H7 (cell line): ENCODE measurements at regions not wholly inside any gene's neighbourhood (a gene's known extent, or its start where the extent isn't known, plus 50 kb on each side); places are given as distances from the start of the nearest gene placed in this dataset.
"Not testable (repeated sequence)": the region's sequence is repeated elsewhere in the genome, so short reads cannot be mapped to it uniquely, and the experiment has no call there.

Experiments used
- DNase-seq: peaks from one replicate; pipeline ENCODE4 v3.0.0; 2012
- H3K27me3 ChIP-seq: 2 replicates; pipeline ENCODE4 v1.6.0; 2011; ENCODE audit warnings: mild to moderate bottlenecking, low read length; ENCODE audit not compliant: control insufficient read depth, insufficient read depth
- H3K36me3 ChIP-seq: replicated peaks from 2 replicates; pipeline ENCODE4 v1.5.1; 2011; ENCODE audit warnings: low read length; ENCODE audit not compliant: control insufficient read depth, insufficient read depth
- H3K4me3 ChIP-seq: 2 replicates; pipeline ENCODE4 v1.5.1; 2011; ENCODE audit warnings: low read depth, mild to moderate bottlenecking, control low read depth, low read length, moderate library complexity; ENCODE audit not compliant: insufficient read depth

GRCh38 chr15:23801881-23802280 is 114.8 kb upstream of the NDN start:
- no peak for DNase-seq
- Histone ChIP-seq H3K27me3 (no peaks in the 10 kb centered on the region), H3K4me3 (no peak overlapping the region), H3K36me3 (no peaks in the 10 kb centered on the region)

DNA sequence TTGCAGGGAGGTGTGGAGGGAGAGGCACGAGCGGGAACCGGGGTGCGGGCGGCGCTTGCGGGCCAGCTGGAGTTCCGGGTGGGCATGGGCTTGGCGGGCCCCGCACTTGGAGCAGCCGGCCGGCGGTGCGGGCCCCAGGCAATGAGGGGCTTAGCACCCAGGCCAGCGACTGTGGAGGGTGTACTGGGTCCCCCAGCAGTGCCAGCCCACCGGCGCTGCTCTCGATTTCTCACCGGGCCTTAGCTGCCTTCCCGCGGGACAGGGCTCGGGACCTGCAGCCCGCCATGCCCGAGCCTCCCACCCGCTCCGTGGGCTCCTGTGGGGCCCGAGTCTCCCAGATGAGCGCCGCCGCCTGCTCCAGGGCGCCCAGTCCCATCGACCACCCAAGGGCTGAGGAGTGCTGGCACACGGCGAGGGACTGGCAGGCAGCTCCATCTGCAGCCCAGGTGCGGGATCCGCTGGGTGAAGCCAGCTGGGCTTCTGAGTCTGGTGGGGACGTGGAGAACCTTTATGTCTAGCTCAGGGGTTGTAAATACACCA is 115.9 kb upstream of the NDN start:
- H3K4me3 ChIP-seq, DNase-seq, H3K27me3 ChIP-seq, H3K36me3 ChIP-seq: not testable (repeated sequence)

- no peaks in the 10 kb centered on the region for H3K36me3 ChIP-seq
- DNase-seq, result no peak
- no peaks in the 10 kb centered on the region for H3K27me3 ChIP-seq
These were observed 119.9 kb upstream of the NDN start for GRCh38 chr15:23806980-23807379.

DNA sequence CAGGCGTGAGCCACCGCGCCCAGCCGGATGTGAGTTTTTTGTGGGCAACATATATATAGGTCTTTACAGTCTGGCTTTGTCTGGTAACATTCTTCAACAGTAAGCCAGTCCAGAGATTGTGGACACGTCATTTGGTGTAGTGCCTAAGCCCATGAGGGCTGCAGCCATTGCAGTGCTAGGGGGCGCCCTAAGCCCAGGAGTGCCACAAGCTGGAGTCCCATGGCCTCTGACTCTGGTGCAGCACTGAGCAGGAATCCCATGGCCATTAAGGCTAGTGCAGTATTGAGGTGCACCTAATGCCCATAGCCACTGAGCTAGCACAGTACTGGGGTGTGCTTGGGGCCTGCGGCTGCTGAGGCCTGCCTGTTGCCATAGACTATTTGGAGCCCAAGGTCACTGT is 136.4 kb upstream of the NDN start:
- no peaks in the 10 kb centered on the region for H3K36me3 ChIP-seq
- DNase-seq, result peak; percentile 67
- H3K4me3 ChIP-seq, result no peak overlapping the region
- H3K27me3 ChIP-seq, result no peaks in the 10 kb centered on the region

More at GRCh38 chr15:23806980-23807379, 119.9 kb upstream of the NDN start:
- no peak overlapping the region for H3K4me3 ChIP-seq

GRCh38 chr15:23828786-23829185 is 141.7 kb upstream of the NDN start:
- no peak for DNase-seq
- Histone ChIP-seq H3K4me3 (no peak overlapping the region), H3K27me3 (no peaks in the 10 kb centered on the region), H3K36me3 (no peaks in the 10 kb centered on the region)

DNA sequence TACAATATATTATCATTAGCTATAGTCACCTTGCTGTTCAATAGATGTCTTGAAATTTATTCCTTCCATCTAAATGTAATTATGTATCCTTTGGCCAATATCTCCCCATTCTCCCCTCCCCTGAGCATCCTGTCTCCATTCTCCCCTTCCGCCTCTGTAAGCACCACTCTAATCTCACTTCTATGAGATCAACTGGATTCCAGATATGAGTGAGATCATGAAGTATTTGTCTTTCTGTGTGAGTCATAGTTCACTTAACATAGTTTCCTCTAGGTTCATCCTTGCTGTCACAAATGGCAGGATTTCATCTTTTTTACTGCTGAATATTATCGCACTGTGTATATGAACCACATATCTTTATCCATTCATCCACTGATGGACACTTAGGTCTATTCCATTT is 148.8 kb upstream of the NDN start:
- H3K4me3 ChIP-seq, result no peak overlapping the region
- H3K27me3 ChIP-seq, result no peaks in the 10 kb centered on the region
- H3K36me3 ChIP-seq, result no peaks in the 10 kb centered on the region
- DNase-seq, result no peak

- Histone ChIP-seq H3K27me3 (no peaks in the 10 kb centered on the region), H3K4me3 (no peak overlapping the region), H3K36me3 (no peaks in the 10 kb centered on the region)
- DNase-seq, result no peak
These were observed 152.9 kb upstream of the NDN start for GRCh38 chr15:23839893-23840474.

DNA sequence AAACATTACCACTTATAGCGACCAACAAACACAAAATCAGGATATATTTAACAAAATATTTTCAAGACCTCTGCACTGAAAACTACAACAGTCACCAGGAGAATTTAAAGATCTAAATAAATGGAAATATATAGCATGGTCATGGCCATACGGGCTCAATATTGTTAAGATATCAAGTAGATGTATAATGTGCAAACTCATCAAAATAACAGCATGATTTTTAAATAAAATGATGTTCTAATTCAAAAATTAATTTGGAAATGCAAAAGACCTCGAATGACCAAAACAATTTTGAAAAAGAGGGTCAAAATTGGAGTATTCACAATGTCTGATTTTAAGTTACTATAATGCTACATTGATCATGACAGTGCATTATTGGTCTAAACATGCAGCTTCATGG is 159.1 kb upstream of the NDN start:
- no peak for DNase-seq
- no peaks in the 10 kb centered on the region for H3K27me3 ChIP-seq
- H3K36me3 ChIP-seq, result no peaks in the 10 kb centered on the region
- no peak overlapping the region for H3K4me3 ChIP-seq

GRCh38 chr15:23850666-23851065 is 163.6 kb upstream of the NDN start:
- H3K36me3 ChIP-seq, result no peaks in the 10 kb centered on the region
- H3K4me3 ChIP-seq, result no peak overlapping the region
- DNase-seq, result no peak
- H3K27me3 ChIP-seq, result no peaks in the 10 kb centered on the region

DNA sequence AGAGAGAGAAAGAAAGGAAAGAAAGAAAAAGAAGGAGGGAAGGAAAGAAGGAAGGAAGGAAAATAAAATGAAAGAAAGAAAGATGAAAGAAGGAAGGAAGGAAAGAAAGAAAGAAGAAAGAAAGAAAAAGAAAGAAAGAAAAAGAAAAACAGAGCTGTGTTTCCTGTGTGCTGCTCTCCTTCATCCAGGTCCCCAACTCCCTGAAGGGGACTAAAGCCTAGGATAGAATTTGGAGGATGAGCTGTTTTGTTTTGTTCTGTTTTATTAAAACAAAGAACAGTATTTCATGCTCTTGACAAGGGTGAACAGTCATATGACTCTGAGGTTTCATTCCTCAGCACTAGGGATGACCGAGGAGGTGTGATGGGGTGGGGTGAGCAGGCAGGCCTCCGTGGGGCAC is 164.8 kb upstream of the NDN start:
- no peaks in the 10 kb centered on the region for H3K36me3 ChIP-seq

GRCh38 chr15:23853286-23853685 is 166.2 kb upstream of the NDN start:
- no peak for DNase-seq
- Histone ChIP-seq H3K27me3 (no peaks in the 10 kb centered on the region), H3K4me3 (no peak overlapping the region), H3K36me3 (no peaks in the 10 kb centered on the region)

More for the DNA sequence above, 164.8 kb upstream of the NDN start:
- no peak overlapping the region for H3K4me3 ChIP-seq
- no peaks in the 10 kb centered on the region for H3K27me3 ChIP-seq
- no peak for DNase-seq

DNA sequence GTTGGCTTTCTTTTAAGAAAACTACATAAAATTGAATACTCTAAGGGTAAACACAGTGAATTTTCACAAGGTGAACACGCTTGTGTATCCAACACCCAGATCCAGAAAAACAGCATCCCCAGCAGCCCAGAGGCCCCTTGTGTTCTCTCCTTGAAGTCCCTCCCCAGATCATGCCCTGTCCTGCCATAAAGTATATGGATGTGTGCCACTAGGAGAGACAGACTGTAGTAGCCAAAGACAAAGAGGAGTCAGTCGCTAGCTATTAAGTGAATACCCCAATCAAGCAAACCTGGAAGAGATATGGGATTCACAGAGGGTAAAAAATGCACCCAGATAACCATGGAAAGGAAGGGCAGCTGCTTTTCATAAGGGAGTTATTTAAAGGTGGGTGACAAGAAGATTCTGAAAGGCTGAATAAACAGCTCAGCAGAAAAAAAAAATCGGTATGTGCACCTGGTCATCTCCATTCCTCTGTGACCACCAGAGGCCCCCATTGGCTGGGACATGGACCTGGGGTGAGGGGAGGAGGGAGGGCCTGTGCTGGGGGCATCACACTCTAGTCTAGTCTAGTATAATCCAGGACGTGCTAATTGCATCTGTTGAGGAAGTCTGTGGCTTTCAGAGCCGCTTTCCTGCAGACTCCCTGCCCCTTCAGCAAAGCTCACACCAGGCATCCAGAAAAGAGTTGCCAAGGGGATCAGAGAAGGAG is 167.3 kb upstream of the NDN start:
- H3K27me3 ChIP-seq, result no peaks in the 10 kb centered on the region
- no peaks in the 10 kb centered on the region for H3K36me3 ChIP-seq
- no peak overlapping the region for H3K4me3 ChIP-seq
- no peak for DNase-seq

- no peak overlapping the region for H3K4me3 ChIP-seq
- no peak for DNase-seq
- no peaks in the 10 kb centered on the region for H3K27me3 ChIP-seq
- H3K36me3 ChIP-seq, result no peaks in the 10 kb centered on the region
These were observed 168.0 kb upstream of the NDN start for GRCh38 chr15:23854912-23855659.

- H3K36me3 ChIP-seq, result no peaks in the 10 kb centered on the region
- no peaks in the 10 kb centered on the region for H3K27me3 ChIP-seq
- H3K4me3 ChIP-seq, result no peak overlapping the region
- DNase-seq, result no peak
These were observed 168.8 kb upstream of the NDN start for GRCh38 chr15:23855947-23856346.
